ENCODE measurements at regions not wholly inside any gene's neighbourhood (a gene's known extent, or its start where the extent isn't known, plus 50 kb on each side); places are given as distances from the start of the nearest gene placed in this dataset.

DNA sequence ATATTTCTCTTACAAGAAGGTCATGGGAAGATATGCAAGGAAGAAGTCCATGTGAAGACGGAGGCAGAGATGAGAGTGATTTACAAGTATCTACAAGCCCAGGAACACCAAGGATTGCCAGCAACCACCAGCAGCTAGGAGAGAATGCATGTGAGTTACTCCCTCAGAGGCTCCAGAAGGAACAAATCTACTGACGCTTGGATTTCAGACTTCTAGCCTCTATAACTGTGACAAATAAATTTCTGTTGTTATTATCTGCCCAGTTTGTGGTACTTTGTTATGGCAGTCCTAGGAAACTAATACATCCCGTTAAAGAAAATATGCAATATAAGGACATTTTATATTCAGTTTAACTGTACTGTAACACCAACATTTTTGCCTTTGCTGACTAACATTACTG lies 283.9 kb downstream of the BCHE start:
- TF ChIP-seq, protein P1, sequence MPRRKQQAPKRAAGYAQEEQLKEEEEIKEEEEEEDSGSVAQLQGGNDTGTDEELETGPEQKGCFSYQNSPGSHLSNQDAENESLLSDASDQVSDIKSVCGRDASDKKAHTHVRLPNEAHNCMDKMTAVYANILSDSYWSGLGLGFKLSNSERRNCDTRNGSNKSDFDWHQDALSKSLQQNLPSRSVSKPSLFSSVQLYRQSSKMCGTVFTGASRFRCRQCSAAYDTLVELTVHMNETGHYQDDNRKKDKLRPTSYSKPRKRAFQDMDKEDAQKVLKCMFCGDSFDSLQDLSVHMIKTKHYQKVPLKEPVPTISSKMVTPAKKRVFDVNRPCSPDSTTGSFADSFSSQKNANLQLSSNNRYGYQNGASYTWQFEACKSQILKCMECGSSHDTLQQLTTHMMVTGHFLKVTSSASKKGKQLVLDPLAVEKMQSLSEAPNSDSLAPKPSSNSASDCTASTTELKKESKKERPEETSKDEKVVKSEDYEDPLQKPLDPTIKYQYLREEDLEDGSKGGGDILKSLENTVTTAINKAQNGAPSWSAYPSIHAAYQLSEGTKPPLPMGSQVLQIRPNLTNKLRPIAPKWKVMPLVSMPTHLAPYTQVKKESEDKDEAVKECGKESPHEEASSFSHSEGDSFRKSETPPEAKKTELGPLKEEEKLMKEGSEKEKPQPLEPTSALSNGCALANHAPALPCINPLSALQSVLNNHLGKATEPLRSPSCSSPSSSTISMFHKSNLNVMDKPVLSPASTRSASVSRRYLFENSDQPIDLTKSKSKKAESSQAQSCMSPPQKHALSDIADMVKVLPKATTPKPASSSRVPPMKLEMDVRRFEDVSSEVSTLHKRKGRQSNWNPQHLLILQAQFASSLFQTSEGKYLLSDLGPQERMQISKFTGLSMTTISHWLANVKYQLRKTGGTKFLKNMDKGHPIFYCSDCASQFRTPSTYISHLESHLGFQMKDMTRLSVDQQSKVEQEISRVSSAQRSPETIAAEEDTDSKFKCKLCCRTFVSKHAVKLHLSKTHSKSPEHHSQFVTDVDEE (CRISPR knock-in tag; IDR thresholded peaks at IDR 0.05), result no peak
- TF ChIP-seq ARNTL (CRISPR knock-in tag; IDR thresholded peaks at IDR 0.05; ENCODE audit: borderline replicate concordance, low read depth) (no peak), ZFP30 (CRISPR knock-in tag; IDR thresholded peaks at IDR 0.05) (no peak), TCF4 (CRISPR knock-in tag; IDR thresholded peaks at IDR 0.05; ENCODE audit: borderline replicate concordance) (no peak), BACH2 (CRISPR knock-in tag; IDR thresholded peaks at IDR 0.05; ENCODE audit: borderline replicate concordance) (no peak), ZNF70 (CRISPR knock-in tag; IDR thresholded peaks at IDR 0.05) (no peak)
- TF ChIP-seq, protein P2, sequence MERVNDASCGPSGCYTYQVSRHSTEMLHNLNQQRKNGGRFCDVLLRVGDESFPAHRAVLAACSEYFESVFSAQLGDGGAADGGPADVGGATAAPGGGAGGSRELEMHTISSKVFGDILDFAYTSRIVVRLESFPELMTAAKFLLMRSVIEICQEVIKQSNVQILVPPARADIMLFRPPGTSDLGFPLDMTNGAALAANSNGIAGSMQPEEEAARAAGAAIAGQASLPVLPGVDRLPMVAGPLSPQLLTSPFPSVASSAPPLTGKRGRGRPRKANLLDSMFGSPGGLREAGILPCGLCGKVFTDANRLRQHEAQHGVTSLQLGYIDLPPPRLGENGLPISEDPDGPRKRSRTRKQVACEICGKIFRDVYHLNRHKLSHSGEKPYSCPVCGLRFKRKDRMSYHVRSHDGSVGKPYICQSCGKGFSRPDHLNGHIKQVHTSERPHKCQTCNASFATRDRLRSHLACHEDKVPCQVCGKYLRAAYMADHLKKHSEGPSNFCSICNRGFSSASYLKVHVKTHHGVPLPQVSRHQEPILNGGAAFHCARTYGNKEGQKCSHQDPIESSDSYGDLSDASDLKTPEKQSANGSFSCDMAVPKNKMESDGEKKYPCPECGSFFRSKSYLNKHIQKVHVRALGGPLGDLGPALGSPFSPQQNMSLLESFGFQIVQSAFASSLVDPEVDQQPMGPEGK (CRISPR knock-in tag; IDR thresholded peaks at IDR 0.05; ENCODE audit: borderline replicate concordance), result no peak
